ENCODE measurements at regions not wholly inside any gene's neighbourhood (a gene's known extent, or its start where the extent isn't known, plus 50 kb on each side); places are given as distances from the start of the nearest gene placed in this dataset.

- TF ChIP-seq EP300 (IDR thresholded peaks at IDR 0.05) (no peak), POLR2A (IDR thresholded peaks at IDR 0.05) (no peak), CTCF (IDR thresholded peaks at IDR 0.05) (no peak), POLR2AphosphoS5 (IDR thresholded peaks at IDR 0.05) (no peak)
Measured at GRCh38 chr2:88252646-88253045, 82.5 kb downstream of the THNSL2 start.

Measured in sigmoid colon (tissue), 4 donors.